ENCODE measurements at regions not wholly inside any gene's neighbourhood (a gene's known extent, or its start where the extent isn't known, plus 50 kb on each side); places are given as distances from the start of the nearest gene placed in this dataset.

GRCh38 chr4:32133734-32134133 lies 1413.6 kb downstream of the PCDH7 start:
- DNase-seq: no peak

- DNase-seq: no peak
Observed at GRCh38 chr4:32135642-32136041, 1415.5 kb downstream of the PCDH7 start.

GRCh38 chr4:32136081-32136787 lies 1416.1 kb downstream of the PCDH7 start:
- no peak for DNase-seq

- DNase-seq: peak; percentile 33
Observed at GRCh38 chr4:32140636-32141035, 1420.5 kb downstream of the PCDH7 start.

- DNase-seq: no peak
Observed at GRCh38 chr4:32142075-32142474, 1421.9 kb downstream of the PCDH7 start.

- no peak for DNase-seq
Observed at GRCh38 chr4:32145987-32146386, 1425.8 kb downstream of the PCDH7 start.

GRCh38 chr4:32147446-32148085 lies 1427.4 kb downstream of the PCDH7 start:
- DNase-seq: peak; percentile 3

- DNase-seq: no peak
Observed at GRCh38 chr4:32148111-32148666, 1428.0 kb downstream of the PCDH7 start.

GRCh38 chr4:32158961-32159360 lies 1438.8 kb downstream of the PCDH7 start:
- no peak for DNase-seq

GRCh38 chr4:32161392-32161791 lies 1441.2 kb downstream of the PCDH7 start:
- no peak for DNase-seq

GRCh38 chr4:32163125-32163524 lies 1443.0 kb downstream of the PCDH7 start:
- no peak for DNase-seq

- DNase-seq: no peak
Observed at GRCh38 chr4:32169841-32170240, 1449.7 kb downstream of the PCDH7 start.

GRCh38 chr4:32172086-32172485 lies 1451.9 kb downstream of the PCDH7 start:
- DNase-seq: no peak

- no peak for DNase-seq
Observed at GRCh38 chr4:32172761-32173160, 1452.6 kb downstream of the PCDH7 start.

GRCh38 chr4:32180086-32180485 lies 1459.9 kb downstream of the PCDH7 start:
- DNase-seq: no peak

- no peak for DNase-seq
Observed at GRCh38 chr4:32184186-32184585, 1464.0 kb downstream of the PCDH7 start.

GRCh38 chr4:32189130-32189529 lies 1469.0 kb downstream of the PCDH7 start:
- no peak for DNase-seq

- no peak for DNase-seq
Observed at GRCh38 chr4:32189788-32190187, 1469.6 kb downstream of the PCDH7 start.

- no peak for DNase-seq
Observed at GRCh38 chr4:32191961-32192360, 1471.8 kb downstream of the PCDH7 start.

GRCh38 chr4:32192363-32192762 lies 1472.2 kb downstream of the PCDH7 start:
- DNase-seq: no peak

GRCh38 chr4:32192991-32193390 lies 1472.8 kb downstream of the PCDH7 start:
- no peak for DNase-seq

- DNase-seq: no peak
Observed at GRCh38 chr4:32196950-32197688, 1477.0 kb downstream of the PCDH7 start.

GRCh38 chr4:32199639-32200038 lies 1479.5 kb downstream of the PCDH7 start:
- no peak for DNase-seq

- DNase-seq: no peak
Observed at GRCh38 chr4:32203340-32203739, 1483.2 kb downstream of the PCDH7 start.

Measured in activated CD4-positive, alpha-beta T cell treated with anti-CD3 and anti-CD28 coated beads, Interleukin-2, Interleukin-6, amounts not matched to agents 100 ng/mL and 50 ng/mL, durations not matched to agents 16 hours and 8 hours (primary cell).